Inflammatory macrophage (primary cell): ENCODE measurements at regions not wholly inside any gene's neighbourhood (a gene's known extent, or its start where the extent isn't known, plus 50 kb on each side); places are given as distances from the start of the nearest gene placed in this dataset.

Source experiments
- DNase-seq, 2 donors: peaks; one replicate each; pipeline ENCODE4 v3.0.0-alpha.2; 2020 to 2022

DNA sequence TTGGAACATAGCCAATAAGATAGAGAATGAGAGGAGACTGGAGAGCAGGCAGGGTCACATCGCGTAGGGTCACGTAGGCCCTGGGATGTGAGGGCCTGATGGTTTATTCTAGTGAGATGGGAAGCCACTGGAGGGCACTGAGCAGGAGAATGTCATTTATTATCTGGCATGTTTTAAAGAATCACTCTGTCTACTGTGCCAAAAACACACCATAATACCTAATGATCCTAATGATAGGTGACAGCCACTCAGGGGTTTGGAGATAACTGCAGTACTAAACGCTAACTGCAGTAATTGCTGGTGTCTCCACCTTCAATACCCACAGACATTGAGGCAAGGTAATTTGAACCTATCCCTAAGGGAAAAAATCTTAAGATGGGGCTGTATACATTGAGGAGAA lies 185.4 kb downstream of the TTLL7 start:
- no peak for DNase-seq

- peak; percentile 16 to 29 for DNase-seq
Observed at GRCh38 chr1:83810144-83810543, 188.8 kb downstream of the TTLL7 start.

DNA sequence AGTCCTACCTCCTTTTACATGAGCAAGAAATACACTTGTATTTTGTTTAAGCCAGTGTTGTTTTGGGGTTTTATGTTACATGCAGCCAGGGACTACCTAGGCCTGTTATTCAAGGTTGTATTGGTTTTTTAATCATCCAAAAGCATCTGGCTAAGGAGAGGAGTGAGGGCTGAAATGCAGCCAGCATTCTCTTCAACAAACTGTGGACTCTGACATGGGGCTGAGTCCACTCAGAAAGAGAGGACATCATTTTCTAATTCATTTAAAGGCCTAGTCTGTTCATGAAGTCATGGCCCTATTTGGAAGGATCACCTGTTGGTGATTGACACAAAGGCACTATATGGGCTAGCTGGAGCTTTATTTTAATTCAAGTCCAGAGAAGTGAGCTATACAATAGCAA lies 190.4 kb downstream of the TTLL7 start:
- no peak for DNase-seq

DNA sequence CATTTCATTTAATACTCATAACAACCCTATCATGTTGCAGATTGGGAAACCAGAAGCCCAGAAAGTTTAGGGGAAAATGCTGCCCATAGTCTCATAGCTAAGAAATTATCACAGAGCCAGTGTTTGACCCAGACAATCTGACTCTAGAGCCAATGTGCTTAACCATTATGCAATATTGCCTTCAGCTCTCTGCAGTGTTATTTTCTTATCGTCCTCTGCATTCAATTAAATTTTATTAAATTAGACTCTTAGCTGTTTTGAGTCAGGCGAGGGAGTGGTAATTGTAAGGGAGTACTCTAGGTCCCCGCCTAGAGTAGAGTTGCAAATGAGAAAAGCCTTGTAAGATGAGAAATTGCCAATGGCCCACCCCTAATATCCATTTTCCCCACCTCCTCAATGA lies 191.1 kb downstream of the TTLL7 start:
- DNase-seq, result no peak

- DNase-seq, result no peak
Observed at GRCh38 chr1:83807231-83807630, 191.7 kb downstream of the TTLL7 start.

DNA sequence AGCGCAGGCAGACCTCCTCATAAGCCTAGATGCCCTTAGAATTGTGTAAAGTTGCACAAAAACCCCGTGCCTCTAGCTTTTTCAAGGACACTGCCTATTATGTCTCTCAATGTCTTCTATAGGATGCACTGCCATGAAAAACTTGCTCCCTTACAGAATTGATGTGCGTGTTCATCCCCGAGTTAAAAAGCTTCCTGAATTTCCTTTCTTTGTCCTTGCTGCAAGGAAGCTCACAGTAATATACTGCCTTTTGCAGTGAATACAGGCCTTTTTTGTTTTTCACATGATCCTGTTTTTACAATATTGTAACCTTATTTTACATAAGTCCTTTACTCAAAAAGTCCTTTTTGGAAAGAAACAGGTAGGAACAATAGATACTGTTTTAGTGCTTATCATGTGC lies 193.0 kb downstream of the TTLL7 start:
- no peak for DNase-seq

GRCh38 chr1:83802460-83803152 lies 196.3 kb downstream of the TTLL7 start:
- no peak for DNase-seq

GRCh38 chr1:83802023-83802422 lies 196.9 kb downstream of the TTLL7 start:
- no peak for DNase-seq

GRCh38 chr1:83800066-83800465 lies 198.9 kb downstream of the TTLL7 start:
- no peak for DNase-seq

- no peak for DNase-seq
Observed at GRCh38 chr1:83799594-83799993, 199.3 kb downstream of the TTLL7 start.

DNA sequence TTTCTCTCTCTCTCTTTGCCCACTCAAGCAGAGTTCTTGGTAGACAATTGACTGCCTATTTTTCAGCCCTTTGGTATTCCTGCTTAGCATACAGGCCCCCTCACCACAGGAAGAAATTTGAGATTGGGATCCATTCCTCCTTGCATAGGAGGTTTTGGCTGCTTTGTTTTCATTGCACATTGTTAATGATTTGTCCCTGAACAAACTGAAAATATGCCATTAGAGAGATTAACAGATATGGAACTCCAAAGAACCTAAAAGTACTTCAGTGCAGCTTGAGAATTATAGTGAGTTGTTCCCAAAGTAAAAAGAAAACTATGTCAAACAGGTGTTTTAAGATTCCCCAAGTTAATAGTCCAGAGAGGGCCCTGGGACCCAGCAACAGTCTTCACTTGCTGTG lies 200.0 kb downstream of the TTLL7 start:
- DNase-seq, result no peak

DNA sequence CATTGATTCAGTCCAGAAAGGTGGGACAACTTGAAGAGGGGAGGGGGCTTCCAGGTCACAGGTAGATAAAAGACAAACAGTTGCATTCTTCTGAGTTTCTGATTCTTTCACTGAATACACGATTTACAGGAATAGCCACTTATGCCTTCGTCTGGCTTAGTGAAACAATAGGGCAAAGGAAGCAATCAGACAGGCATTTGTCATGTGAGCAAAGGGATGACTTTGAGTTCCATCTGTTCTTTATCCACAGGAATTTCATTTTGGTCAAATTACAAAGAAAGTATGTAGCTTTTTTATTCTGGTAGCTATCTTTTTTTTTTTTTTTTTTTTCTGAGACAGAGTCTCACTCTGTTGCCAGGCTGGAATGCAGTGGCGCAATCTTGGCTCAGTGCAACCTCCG lies 202.5 kb downstream of the TTLL7 start:
- no peak for DNase-seq

- no peak for DNase-seq
Observed at GRCh38 chr1:83794384-83794783, 204.5 kb downstream of the TTLL7 start.

DNA sequence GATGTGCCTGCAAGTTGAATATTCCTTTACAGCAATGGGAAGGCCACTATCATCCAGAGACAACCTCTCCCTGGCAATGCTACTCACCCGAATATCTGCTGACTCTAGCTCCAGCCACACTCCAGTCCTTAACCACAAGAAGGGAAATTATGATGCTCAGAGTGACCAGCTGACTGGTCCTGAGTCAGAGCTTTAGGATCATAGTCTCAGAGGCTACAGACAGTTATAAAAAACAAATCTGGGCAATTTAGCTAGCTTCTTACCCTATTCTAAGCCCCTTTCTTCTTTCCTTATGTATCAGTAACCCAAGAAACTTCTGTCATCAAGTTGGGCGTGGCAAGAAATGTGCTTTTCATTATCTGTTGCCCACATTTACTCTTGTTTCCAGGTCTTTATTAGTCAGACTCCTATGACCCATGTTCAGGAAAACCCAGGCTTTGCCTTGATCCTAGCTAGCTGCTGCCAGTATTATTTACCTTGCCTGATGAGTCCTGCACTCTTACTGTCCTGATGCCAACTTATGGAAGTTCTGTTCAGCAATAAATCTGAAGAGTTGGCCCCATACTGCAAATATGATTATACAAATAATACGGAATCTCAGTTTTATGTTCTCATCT lies 207.0 kb downstream of the TTLL7 start:
- no peak for DNase-seq

DNA sequence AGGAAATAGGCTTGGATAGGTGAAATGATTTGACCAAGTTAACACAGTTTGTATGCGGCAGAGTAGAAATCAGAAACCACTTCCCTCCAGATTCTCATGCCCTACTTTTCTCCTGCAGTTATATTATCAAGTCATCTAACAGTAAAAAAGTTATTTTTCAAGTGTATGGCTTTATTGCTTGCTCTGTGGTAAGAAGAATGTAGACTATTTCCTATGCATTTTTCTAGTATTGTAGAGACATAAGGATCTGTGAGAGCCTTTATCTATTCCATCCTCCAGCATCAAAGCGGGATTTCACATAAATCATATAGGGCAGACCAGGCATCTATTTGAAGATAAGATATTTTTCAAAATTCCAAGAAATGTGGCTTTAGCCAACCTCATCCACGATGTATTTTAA lies 208.5 kb downstream of the TTLL7 start:
- DNase-seq, result no peak

DNA sequence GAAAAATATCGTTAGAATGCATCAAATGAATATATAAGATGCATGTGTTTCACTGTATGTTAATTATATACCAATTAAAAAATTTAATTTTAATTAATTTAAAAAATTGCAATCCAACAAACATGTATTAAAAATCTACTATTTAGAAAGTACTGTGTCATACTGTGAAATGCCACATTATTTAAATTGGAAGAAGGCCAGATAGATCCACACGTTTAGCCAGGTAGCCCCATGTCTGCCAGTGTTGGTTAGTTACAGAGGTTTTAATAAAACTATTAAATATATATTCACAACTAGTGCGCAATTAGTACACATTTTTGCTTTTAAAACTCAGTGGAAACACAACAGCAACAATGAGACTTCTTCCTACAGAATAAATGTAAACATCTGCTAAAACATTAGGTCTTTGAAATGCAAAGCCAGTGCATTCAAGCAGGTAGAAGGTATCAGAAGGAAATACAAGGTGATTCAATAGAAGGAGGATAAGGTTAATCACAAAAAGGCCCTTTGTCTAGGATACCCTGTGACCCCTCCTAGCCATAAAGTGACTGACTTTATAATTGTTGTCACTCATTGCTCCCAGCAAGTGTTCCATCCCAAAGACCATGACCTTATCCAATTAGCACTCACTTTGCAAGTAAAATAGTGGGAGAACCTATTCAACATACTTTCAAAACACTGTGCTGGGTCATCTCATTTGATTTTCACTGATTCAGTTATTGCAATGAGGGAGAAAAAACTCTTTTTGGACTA lies 211.5 kb downstream of the TTLL7 start:
- no peak for DNase-seq

- no peak for DNase-seq
Observed at GRCh38 chr1:83781667-83782066, 217.3 kb downstream of the TTLL7 start.

DNA sequence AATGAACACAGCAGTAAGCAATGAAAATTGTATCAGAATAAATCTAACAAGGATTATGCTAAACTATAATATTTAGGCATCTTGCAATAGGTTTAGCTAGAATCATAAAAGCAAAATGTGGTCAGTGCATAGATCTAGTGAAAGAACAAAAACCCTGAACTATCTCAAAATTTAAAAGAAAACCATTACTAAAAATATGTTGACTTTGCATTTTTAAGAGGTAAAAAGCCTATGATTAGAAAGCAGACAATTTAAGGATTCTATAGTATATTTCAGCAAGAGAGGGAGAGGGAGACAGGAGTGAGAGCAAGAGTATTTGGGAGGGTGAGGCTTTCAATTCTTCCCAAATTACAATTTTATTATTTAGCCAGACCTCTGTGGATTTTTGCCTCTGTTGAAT lies 219.4 kb downstream of the TTLL7 start:
- DNase-seq, result no peak

DNA sequence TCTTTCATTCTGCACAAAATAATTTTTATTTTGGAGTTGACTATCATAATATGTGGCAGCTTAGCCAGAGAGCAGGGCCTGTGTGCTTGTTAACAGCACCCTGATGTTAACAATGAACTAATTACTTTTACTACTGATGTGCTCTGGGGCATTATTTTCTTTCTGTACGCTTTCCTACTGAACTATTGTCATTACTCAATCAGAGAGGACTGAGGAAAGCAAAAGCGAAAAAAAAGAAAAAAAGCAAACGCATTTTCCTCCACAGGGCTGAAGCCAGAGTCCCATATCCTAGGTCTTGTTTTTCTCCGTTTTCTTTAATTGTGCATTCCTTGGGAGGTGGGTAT lies 221.2 kb downstream of the TTLL7 start:
- DNase-seq, result no peak

GRCh38 chr1:83776913-83777757 lies 221.8 kb downstream of the TTLL7 start:
- DNase-seq, result no peak

DNA sequence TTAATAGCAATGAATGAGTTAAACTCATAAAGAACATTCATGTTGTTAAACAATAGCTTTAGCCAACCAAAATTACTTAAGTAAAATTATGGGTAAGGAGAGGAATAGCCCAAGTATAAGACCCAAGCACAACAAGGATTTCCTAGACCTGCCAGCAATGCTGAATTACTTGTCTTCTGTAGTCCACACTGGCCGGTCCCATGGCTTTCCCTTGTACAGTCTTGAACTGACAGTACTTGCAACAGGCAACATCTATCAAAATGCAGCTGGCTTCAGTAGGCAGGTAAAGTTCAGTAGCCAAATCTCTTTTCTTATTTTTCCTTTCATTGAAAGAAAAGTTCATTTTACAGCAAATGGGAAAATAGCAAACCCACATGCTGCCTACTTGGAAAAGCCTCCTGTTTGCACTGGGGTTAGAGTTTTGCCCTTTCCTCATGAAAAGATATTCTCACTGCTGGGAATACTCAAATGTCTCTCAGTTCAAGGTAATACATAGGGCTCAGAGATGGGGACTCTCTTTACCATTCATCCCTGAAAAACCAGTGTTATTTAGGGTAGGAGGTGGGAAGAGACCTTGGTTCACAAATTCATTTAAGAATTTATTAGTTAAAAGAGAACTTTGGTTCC lies 222.8 kb downstream of the TTLL7 start:
- DNase-seq, result no peak

DNA sequence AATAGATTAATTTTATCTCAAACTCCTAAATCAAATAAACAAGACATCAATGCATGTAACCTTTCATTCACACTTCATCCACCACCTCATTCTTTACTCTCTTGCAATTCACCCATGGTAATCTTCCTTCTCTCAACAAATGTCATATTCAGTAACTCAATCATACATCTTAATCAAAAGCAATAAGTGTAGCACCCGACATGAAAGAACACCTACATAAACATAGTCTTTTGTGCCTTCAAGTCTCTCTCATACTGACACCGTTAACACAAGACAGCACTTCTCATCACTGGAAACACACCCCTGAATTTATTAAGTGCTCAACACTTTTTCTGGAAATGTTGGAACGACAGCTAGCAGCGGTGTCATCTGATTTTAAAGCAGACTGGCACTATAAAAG lies 225.9 kb downstream of the TTLL7 start:
- DNase-seq, result no peak

GRCh38 chr1:83770319-83770661 lies 228.6 kb downstream of the TTLL7 start:
- no peak for DNase-seq
